Esophagus muscularis mucosa (tissue), 4 donors: ENCODE measurements at regions not wholly inside any gene's neighbourhood (a gene's known extent, or its start where the extent isn't known, plus 50 kb on each side); places are given as distances from the start of the nearest gene placed in this dataset.

Source experiments
- EP300 ChIP-seq: sonication (generic); formaldehyde crosslinking; IDR thresholded peaks from one replicate; pipeline ENCODE4 v1.6.1; 2017; ENCODE audit warnings: antibody characterized with exemption
- POLR2A ChIP-seq: fragments of 450-650 bp; IDR thresholded peaks from one replicate; pipeline ENCODE4 v1.6.1; 2017; ENCODE audit warnings: antibody characterized with exemption, moderate library complexity, mild to moderate bottlenecking, low read depth
- POLR2AphosphoS5 ChIP-seq, 2 donors: sonication (generic); formaldehyde crosslinking; IDR thresholded peaks; one replicate each; pipeline ENCODE4 v1.6.1; 2017; ENCODE audit warnings: antibody characterized with exemption in 2 of 2
- TF ChIP-seq, protein P1 (sequence below), 3 experiments: fragments of 200-600 bp in 2 of 3; fragments of 450-650 bp in 1 of 3; sonication (generic) in 2 of 3; IDR thresholded peaks; one replicate each; pipeline ENCODE4 v1.5.1; 2017 to 2019; ENCODE audit warnings: antibody characterized with exemption in 3 of 3, mild to moderate bottlenecking in 2 of 3, moderate library complexity in 1 of 3

DNA sequence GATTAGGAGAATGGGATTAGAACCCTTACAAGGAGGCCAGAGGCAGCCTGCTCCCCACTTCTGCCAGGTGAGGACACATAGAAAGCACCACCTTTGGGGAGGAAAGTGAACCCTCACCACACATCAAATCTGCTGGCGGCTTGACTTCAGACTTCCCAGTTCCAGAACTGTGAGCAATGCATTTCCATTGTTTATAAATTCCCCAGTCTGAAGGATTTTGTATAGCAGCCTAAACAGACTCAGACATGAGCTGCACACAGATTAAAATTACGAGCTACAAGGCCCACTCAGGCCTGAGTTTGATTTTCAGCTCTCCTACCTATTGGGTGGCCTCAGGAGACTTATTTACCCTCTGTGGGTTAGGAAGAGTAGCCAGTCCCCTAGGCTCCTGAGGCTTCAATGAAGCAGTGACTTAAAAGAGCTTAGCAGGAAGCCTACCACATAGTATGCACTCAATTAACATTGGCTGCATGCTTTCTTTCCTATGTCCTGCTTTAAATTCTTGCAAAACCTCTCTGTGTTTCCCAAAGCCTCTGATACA is 350.7 kb upstream of the ZMIZ1 start:
- TF ChIP-seq, protein P1, sequence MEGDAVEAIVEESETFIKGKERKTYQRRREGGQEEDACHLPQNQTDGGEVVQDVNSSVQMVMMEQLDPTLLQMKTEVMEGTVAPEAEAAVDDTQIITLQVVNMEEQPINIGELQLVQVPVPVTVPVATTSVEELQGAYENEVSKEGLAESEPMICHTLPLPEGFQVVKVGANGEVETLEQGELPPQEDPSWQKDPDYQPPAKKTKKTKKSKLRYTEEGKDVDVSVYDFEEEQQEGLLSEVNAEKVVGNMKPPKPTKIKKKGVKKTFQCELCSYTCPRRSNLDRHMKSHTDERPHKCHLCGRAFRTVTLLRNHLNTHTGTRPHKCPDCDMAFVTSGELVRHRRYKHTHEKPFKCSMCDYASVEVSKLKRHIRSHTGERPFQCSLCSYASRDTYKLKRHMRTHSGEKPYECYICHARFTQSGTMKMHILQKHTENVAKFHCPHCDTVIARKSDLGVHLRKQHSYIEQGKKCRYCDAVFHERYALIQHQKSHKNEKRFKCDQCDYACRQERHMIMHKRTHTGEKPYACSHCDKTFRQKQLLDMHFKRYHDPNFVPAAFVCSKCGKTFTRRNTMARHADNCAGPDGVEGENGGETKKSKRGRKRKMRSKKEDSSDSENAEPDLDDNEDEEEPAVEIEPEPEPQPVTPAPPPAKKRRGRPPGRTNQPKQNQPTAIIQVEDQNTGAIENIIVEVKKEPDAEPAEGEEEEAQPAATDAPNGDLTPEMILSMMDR (IDR thresholded peaks at IDR 0.05), result no peak
- TF ChIP-seq EP300 (no peak), POLR2A (no peak), POLR2AphosphoS5 (IDR thresholded peaks at IDR 0.05) (no peak)
